GM12872 (cell line): ENCODE measurements at regions not wholly inside any gene's neighbourhood (a gene's known extent, or its start where the extent isn't known, plus 50 kb on each side); places are given as distances from the start of the nearest gene placed in this dataset.

Experiments used
- TF ChIP-seq, protein P1 (sequence below): IDR thresholded peaks from 3 replicates; pipeline ENCODE4 v1.5.1; 2011; ENCODE audit warnings: low read depth, mild to moderate bottlenecking, low read length, moderate library complexity; ENCODE audit not compliant: insufficient read depth

DNA sequence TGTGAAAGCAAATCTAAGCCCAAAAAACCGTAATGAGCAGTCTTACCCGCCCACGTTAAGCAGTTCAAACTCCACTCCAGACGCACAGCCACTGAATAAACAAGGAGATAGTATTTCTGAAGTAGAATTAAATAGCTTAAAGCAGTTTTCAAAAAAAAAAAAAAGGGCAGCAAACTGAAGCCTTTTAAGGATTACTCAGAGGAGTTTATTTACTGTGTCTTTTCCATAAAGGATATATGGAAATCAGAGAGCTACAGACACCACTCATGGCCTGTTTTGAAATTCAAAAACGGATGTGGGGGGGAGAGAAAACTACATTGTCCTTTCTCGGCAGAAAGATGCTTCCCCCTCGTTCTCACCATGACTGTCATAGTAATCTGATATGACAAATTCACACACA, 83.7 kb upstream of the IRX1 start:
- TF ChIP-seq, protein P1, sequence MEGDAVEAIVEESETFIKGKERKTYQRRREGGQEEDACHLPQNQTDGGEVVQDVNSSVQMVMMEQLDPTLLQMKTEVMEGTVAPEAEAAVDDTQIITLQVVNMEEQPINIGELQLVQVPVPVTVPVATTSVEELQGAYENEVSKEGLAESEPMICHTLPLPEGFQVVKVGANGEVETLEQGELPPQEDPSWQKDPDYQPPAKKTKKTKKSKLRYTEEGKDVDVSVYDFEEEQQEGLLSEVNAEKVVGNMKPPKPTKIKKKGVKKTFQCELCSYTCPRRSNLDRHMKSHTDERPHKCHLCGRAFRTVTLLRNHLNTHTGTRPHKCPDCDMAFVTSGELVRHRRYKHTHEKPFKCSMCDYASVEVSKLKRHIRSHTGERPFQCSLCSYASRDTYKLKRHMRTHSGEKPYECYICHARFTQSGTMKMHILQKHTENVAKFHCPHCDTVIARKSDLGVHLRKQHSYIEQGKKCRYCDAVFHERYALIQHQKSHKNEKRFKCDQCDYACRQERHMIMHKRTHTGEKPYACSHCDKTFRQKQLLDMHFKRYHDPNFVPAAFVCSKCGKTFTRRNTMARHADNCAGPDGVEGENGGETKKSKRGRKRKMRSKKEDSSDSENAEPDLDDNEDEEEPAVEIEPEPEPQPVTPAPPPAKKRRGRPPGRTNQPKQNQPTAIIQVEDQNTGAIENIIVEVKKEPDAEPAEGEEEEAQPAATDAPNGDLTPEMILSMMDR, result no peak

DNA sequence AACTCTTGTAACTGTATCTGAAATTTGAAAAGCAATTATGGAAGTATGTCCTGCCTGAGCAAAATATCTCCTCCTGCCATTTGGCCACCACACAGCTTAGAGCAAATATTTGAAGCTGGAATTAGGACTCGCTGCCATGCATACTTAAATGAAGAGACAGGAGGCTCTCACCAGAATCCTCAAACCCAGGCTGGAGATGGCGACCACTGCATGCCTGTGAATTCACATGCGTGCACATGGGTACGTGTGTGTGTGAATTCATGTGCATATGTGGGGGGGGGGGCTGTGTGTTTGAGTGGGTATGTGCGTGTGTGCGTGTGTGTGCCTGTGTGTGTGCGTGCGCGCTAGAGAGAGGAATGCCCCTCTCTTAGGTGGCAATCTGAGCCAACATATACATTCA, 84.1 kb upstream of the IRX1 start:
- TF ChIP-seq, protein P1, result no peak

DNA sequence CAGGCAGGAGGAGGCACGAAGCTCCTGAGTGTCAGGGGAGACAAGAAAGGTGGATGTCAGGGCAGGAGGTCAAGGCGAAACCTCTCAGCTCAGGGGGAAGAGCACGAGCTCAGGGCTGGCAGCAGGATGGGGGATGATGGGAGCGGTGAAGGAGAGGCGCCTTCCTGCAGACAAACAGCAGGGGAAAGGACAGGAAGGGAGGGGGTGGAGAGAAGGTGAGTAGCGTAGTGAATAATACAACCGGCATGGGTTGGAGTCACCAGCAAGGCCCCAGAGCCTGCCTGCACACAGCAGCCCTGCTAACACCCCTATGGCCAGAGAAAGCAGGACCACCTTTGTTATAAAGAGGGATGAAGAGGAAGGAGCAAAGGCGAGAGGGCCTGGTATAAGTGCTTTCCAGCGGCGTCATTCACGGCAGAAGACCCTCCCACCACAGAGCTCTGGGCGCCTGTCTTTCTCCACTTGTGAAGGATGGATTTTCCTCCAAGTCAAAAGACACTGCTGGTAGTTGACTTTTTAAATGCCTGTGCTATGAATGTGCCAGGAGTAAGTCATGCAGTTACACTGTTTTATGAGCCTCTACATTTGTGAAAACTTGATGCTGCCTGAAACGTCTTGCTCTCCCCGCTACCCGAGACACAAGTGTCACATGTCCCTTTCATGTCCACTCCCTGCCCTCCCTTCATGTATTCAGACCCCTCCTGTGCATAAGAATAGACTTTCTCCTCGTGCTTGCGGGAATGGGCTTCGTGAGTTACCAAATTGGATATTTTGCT, 84.8 kb upstream of the IRX1 start:
- TF ChIP-seq, protein P1, result no peak

DNA sequence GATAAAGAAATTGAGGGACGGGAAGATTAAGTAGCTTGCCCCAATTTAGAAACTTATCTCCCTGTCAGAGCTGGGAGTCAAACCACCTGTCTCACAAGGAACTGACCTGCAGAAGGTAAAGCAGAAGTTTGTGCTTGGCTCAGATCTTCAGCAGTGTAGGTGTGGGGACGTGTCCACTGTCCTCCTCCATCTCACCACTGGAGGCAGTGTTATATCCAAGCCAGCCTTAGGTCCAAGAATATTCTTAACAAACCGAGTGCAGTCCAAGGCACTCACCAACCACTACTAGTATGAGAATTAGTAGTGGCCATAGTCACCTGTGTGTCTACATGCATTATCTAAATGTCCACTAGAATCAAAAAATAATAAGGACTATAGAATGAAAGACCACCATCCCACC, 86.3 kb upstream of the IRX1 start:
- TF ChIP-seq, protein P1, result 0 out of 3 replicates have a peak, but pooled peaks have one; percentile 9

DNA sequence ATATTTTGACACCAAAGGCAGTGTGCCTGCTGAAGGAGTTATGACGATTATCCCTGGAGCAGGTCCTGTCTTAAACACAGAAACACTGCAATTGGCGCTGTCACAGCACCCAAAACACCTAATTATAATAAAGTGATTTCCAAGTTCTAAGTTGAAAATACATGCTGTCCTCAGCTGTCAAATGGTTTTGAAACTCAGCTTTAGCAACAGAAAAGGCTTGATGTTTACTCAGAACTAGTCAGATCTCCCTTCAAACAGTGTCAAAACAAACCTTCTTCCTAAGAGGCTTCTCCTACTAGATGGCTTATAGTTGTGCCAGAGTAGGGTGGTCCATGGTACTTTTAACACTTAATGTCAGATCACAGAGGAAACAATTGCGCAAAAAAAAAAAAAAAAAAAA, 87.2 kb upstream of the IRX1 start:
- TF ChIP-seq, protein P1, result no peak

DNA sequence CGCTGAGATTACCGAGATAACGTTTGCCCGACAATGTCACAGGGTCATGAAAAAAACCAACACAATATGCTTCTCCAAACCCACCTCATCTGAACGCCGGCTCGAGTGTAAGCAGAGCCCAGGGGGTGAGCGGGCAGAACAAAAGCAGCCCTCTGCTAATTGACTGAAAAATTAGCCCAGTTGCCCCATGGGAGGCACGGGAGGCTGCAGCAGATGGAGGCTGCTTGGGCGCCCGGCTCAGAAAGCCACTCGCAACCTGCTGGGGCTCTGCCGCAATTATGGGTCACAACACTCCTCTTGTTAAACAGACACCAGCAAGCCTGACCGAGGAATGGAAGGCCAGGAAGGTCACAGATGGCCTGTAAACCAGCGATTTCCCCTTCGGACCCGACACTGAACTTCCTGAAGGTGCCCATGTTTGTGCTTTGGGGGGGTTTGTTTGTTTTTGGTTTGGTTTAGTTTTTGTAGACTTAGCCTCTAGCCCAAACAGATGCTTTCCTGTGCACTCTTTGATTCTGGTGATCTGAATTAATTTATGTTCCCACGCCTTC, 104.6 kb upstream of the IRX1 start:
- TF ChIP-seq, protein P1, result no peak

DNA sequence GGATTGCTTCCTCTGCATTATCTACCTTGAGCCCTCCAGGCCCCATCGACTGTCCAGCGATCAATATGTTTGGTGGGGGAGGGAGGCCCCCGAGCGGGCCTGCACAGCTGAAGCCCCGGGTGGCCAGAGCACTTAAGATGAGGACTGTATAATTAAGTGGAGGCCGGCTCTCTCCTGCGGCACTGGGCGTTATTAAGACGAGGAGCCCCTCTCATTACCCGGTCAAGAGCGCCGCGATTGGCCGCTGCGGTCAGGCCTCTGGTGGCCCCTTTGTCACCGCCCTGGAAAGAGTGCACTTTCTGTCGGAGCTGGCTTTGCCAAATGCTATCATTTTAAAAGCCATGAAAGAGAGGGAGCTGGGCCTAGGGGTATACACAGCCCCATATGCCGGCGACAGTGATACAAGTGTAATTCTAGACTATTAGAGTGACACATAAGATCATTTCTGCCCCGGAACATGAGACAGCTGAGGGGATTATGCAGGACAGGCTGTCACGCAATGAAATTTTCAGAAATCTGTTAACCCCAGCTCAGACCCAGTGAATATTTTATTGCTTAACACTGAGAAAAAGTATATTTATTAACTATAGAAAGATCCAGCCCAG, 106.3 kb upstream of the IRX1 start:
- TF ChIP-seq, protein P1, result no peak
